HEK293 (cell line): ENCODE measurements at regions not wholly inside any gene's neighbourhood (a gene's known extent, or its start where the extent isn't known, plus 50 kb on each side); places are given as distances from the start of the nearest gene placed in this dataset.

Experiments used
- CTCF ChIA-PET: fragments of 350-600 bp; formaldehyde crosslinking; extraction: SDS; loops from one replicate; lab custom pipeline; 2021; ENCODE audit warnings: antibody characterized with exemption; lab: Yijun Ruan, JAX
- POLR2A ChIA-PET: fragments of 300-600 bp; formaldehyde crosslinking; extraction: SDS; loops from one replicate; lab custom pipeline; 2020; ENCODE audit warnings: antibody characterized with exemption, inconsistent platforms; lab: Yijun Ruan, JAX
- H3K27ac ChIP-seq: fragments of 200-500 bp; sonication (Bioruptor generic); 2 replicates; pipeline ENCODE4 v1.5.1; 2014; ENCODE audit warnings: low read depth, low read length, control low read depth, inconsistent platforms; ENCODE audit errors: extremely low read depth
- H3K36me3 ChIP-seq, 2 experiments: fragments of 200-500 bp in 1 of 2; sonication (Bioruptor generic) in 1 of 2; 1 replicate in 1 of 2; 2 replicates in 1 of 2; pipeline ENCODE4 v1.5.1; 2014 to 2017; ENCODE audit warnings: inconsistent platforms in 2 of 2, low read length in 2 of 2; ENCODE audit not compliant: control insufficient read depth in 2 of 2, insufficient read depth in 1 of 2
- H3K4me1 ChIP-seq: fragments of 200-500 bp; sonication (Bioruptor generic); 2 replicates; pipeline ENCODE4 v1.5.1; 2014; ENCODE audit warnings: mild to moderate bottlenecking, low read length, inconsistent platforms; ENCODE audit not compliant: control insufficient read depth, insufficient read depth
- H3K4me3 ChIP-seq: 2 replicates; pipeline ENCODE4 v1.5.1; 2011; ENCODE audit warnings: low read depth, mild to moderate bottlenecking, control low read depth, low read length, moderate library complexity
- H3K9me3 ChIP-seq: fragments of 200-500 bp; sonication (Bioruptor generic); 2 replicates; pipeline ENCODE4 v1.5.1; 2014; ENCODE audit warnings: low read depth, low read length, inconsistent platforms; ENCODE audit not compliant: control insufficient read depth, insufficient read depth
- IKZF3 ChIP-seq: fragments of 450-650 bp; IDR thresholded peaks from 2 replicates; pipeline ENCODE4 v1.5.0; 2018; ENCODE audit warnings: missing biosample characterization, mild to moderate bottlenecking, missing genetic modification characterization, moderate library complexity
- KLF17 ChIP-seq: fragments of 450-650 bp; formaldehyde crosslinking; IDR thresholded peaks from 2 replicates; pipeline ENCODE4 v1.5.1; 2016; ENCODE audit warnings: missing biosample characterization, missing genetic modification characterization
- REPIN1 ChIP-seq: fragments of 450-650 bp; formaldehyde crosslinking; IDR thresholded peaks from 2 replicates; pipeline ENCODE4 v1.5.1; 2017; ENCODE audit warnings: missing biosample characterization, missing genetic modification characterization, low read depth
- SP3 ChIP-seq: fragments of 450-650 bp; formaldehyde crosslinking; IDR thresholded peaks from 2 replicates; pipeline ENCODE4 v1.5.1; 2016; ENCODE audit warnings: missing biosample characterization, missing genetic modification characterization
- SP7 ChIP-seq: fragments of 450-650 bp; formaldehyde crosslinking; IDR thresholded peaks from 2 replicates; pipeline ENCODE4 v1.5.1; 2016; ENCODE audit warnings: missing biosample characterization, missing genetic modification characterization
- TCF7L2 ChIP-seq: IDR thresholded peaks from 2 replicates; pipeline ENCODE4 v1.6.1; 2011; ENCODE audit warnings: low read depth, mild to moderate bottlenecking, inconsistent platforms, low read length, moderate library complexity, borderline replicate concordance
- YY1 ChIP-seq: fragments of 450-650 bp; formaldehyde crosslinking; IDR thresholded peaks from 2 replicates; pipeline ENCODE4 v1.5.1; 2018; ENCODE audit warnings: missing biosample characterization, missing genetic modification characterization
- ZBTB21 ChIP-seq: fragments of 450-650 bp; formaldehyde crosslinking; IDR thresholded peaks from 2 replicates; pipeline ENCODE4 v1.5.1; 2017; ENCODE audit warnings: missing biosample characterization, missing genetic modification characterization
- ZBTB8A ChIP-seq: fragments of 450-650 bp; formaldehyde crosslinking; IDR thresholded peaks from 2 replicates; pipeline ENCODE4 v1.5.1; 2016; ENCODE audit warnings: missing biosample characterization, missing genetic modification characterization
- ZFP41 ChIP-seq: fragments of 450-650 bp; formaldehyde crosslinking; IDR thresholded peaks from 2 replicates; pipeline ENCODE4 v1.5.1; 2016; ENCODE audit warnings: missing biosample characterization, missing genetic modification characterization, borderline replicate concordance
- ZIC2 ChIP-seq: fragments of 450-650 bp; formaldehyde crosslinking; IDR thresholded peaks from 2 replicates; pipeline ENCODE4 v1.5.1; 2016; ENCODE audit warnings: missing biosample characterization, missing genetic modification characterization
- ZNF169 ChIP-seq: fragments of 450-650 bp; formaldehyde crosslinking; IDR thresholded peaks from 2 replicates; pipeline ENCODE4 v1.5.1; 2016; ENCODE audit warnings: missing biosample characterization, missing genetic modification characterization
- ZNF174 ChIP-seq: fragments of 450-650 bp; formaldehyde crosslinking; IDR thresholded peaks from 2 replicates; pipeline ENCODE4 v1.5.0; 2017; ENCODE audit warnings: missing biosample characterization, mild to moderate bottlenecking, missing genetic modification characterization
- ZNF175 ChIP-seq: fragments of 450-650 bp; formaldehyde crosslinking; IDR thresholded peaks from 2 replicates; pipeline ENCODE4 v1.5.1; 2016; ENCODE audit warnings: missing biosample characterization, missing genetic modification characterization
- ZNF18 ChIP-seq: fragments of 450-650 bp; formaldehyde crosslinking; IDR thresholded peaks from 2 replicates; pipeline ENCODE4 v1.5.1; 2016; ENCODE audit warnings: missing biosample characterization, missing genetic modification characterization
- ZNF24 ChIP-seq: fragments of 450-650 bp; formaldehyde crosslinking; IDR thresholded peaks from 2 replicates; pipeline ENCODE4 v1.5.1; 2016; ENCODE audit warnings: missing biosample characterization, missing genetic modification characterization
- ZNF274 ChIP-seq, 2 experiments: fragments of 200-500 bp in 1 of 2; fragments of 450-650 bp in 1 of 2; sonication (Bioruptor generic) in 1 of 2; formaldehyde crosslinking in 1 of 2; IDR thresholded peaks; 2 replicates each; pipeline versions ENCODE4 v1.5.1 to v1.6.1; 2014 to 2016; ENCODE audit warnings: borderline replicate concordance in 1 of 2, inconsistent platforms in 1 of 2, low read length in 1 of 2, missing biosample characterization in 1 of 2, missing genetic modification characterization in 1 of 2
- ZNF433 ChIP-seq: fragments of 450-650 bp; formaldehyde crosslinking; IDR thresholded peaks from 2 replicates; pipeline ENCODE4 v1.5.1; 2016; ENCODE audit warnings: missing biosample characterization, missing genetic modification characterization, low read depth
- ZNF561 ChIP-seq: fragments of 450-650 bp; IDR thresholded peaks from 2 replicates; pipeline ENCODE4 v1.5.1; 2018; ENCODE audit warnings: missing biosample characterization, missing genetic modification characterization, borderline replicate concordance
- ZNF768 ChIP-seq: fragments of 450-650 bp; formaldehyde crosslinking; IDR thresholded peaks from 2 replicates; pipeline ENCODE4 v1.5.1; 2018; ENCODE audit warnings: missing biosample characterization, mild to moderate bottlenecking, missing genetic modification characterization
- ZSCAN16 ChIP-seq: fragments of 450-650 bp; formaldehyde crosslinking; IDR thresholded peaks from 2 replicates; pipeline ENCODE4 v1.5.1; 2016; ENCODE audit warnings: missing biosample characterization, missing genetic modification characterization
- ZSCAN30 ChIP-seq: fragments of 450-650 bp; IDR thresholded peaks from 2 replicates; pipeline ENCODE4 v1.5.1; 2018; ENCODE audit warnings: missing biosample characterization, mild to moderate bottlenecking, missing genetic modification characterization, moderate library complexity
- ZSCAN4 ChIP-seq: fragments of 450-650 bp; formaldehyde crosslinking; IDR thresholded peaks from 2 replicates; pipeline ENCODE4 v1.5.1; 2017; ENCODE audit warnings: missing biosample characterization, missing genetic modification characterization
- TF ChIP-seq, protein P1 (sequence below): fragments of 450-650 bp; formaldehyde crosslinking; IDR thresholded peaks from 2 replicates; pipeline ENCODE4 v1.5.1; 2016; ENCODE audit warnings: missing biosample characterization, missing genetic modification characterization
- TF ChIP-seq, protein P2 (sequence below): fragments of 450-650 bp; formaldehyde crosslinking; IDR thresholded peaks from 2 replicates; pipeline ENCODE4 v1.5.0; 2017; ENCODE audit warnings: missing biosample characterization, missing genetic modification characterization, borderline replicate concordance
- TF ChIP-seq, protein P3 (sequence below): fragments of 450-650 bp; formaldehyde crosslinking; IDR thresholded peaks from 2 replicates; pipeline ENCODE4 v1.5.1; 2017; ENCODE audit warnings: missing biosample characterization, missing genetic modification characterization

GRCh38 chr7:119132436-119132835 lies 907.9 kb downstream of the ANKRD7 start:
- POLR2A ChIA-PET: no interaction called here
- TF ChIP-seq ZNF174 (tag by site-specific recombination) (no peak), KLF17 (no peak), ZNF169 (tag by site-specific recombination) (no peak), ZIC2 (tag by site-specific recombination) (no peak), ZSCAN30 (tag by site-specific recombination) (no peak), ZNF274 (IDR thresholded peaks at IDR 0.05; ENCODE audit: low read length) (no peak), ZNF274 (tag by site-specific recombination; IDR thresholded peaks at IDR 0.05; ENCODE audit: borderline replicate concordance) (no peak), ZSCAN4 (tag by site-specific recombination) (no peak), TCF7L2 (peak; percentile 51; the same call in 1 of the 2 replicates), ZNF561 (peak; percentile 41; the same call in 1 of the 2 replicates), IKZF3 (tag by site-specific recombination) (no peak), ZFP41 (tag by site-specific recombination) (no peak), SP3 (tag by site-specific recombination) (no peak), ZNF433 (no peak), ZNF24 (no peak), ZBTB8A (no peak), ZNF18 (tag by site-specific recombination) (peak; percentile 60), ZBTB21 (tag by site-specific recombination) (no peak), ZSCAN16 (tag by site-specific recombination) (no peak; the same call in 1 of the 2 replicates), YY1 (tag by site-specific recombination) (peak; percentile 21; the same call in 1 of the 2 replicates), REPIN1 (tag by site-specific recombination) (no peak), SP7 (tag by site-specific recombination) (no peak), ZNF768 (tag by site-specific recombination) (no peak), ZNF175 (tag by site-specific recombination) (no peak)
- TF ChIP-seq, protein P1, sequence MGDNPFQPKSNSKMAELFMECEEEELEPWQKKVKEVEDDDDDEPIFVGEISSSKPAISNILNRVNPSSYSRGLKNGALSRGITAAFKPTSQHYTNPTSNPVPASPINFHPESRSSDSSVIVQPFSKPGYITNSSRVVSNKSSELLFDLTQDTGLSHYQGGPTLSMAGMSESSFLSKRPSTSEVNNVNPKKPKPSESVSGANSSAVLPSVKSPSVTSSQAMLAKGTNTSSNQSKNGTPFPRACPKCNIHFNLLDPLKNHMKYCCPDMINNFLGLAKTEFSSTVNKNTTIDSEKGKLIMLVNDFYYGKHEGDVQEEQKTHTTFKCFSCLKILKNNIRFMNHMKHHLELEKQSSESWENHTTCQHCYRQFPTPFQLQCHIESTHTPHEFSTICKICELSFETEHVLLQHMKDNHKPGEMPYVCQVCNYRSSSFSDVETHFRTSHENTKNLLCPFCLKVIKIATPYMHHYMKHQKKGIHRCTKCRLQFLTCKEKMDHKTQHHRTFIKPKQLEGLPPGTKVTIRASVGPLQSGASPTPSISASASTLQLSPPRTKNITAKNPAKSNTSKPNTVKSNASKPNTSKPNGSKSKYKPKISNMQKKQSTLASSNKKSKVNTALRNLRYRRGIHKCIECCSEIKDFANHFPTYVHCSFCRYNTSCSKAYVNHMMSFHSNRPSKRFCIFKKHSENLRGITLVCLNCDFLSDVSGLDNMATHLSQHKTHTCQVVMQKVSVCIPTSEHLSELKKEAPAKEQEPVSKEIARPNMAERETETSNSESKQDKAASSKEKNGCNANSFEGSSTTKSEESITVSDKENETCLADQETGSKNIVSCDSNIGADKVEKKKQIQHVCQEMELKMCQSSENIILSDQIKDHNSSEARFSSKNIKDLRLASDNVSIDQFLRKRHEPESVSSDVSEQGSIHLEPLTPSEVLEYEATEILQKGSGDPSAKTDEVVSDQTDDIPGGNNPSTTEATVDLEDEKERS: no peak
- TF ChIP-seq, protein P2, sequence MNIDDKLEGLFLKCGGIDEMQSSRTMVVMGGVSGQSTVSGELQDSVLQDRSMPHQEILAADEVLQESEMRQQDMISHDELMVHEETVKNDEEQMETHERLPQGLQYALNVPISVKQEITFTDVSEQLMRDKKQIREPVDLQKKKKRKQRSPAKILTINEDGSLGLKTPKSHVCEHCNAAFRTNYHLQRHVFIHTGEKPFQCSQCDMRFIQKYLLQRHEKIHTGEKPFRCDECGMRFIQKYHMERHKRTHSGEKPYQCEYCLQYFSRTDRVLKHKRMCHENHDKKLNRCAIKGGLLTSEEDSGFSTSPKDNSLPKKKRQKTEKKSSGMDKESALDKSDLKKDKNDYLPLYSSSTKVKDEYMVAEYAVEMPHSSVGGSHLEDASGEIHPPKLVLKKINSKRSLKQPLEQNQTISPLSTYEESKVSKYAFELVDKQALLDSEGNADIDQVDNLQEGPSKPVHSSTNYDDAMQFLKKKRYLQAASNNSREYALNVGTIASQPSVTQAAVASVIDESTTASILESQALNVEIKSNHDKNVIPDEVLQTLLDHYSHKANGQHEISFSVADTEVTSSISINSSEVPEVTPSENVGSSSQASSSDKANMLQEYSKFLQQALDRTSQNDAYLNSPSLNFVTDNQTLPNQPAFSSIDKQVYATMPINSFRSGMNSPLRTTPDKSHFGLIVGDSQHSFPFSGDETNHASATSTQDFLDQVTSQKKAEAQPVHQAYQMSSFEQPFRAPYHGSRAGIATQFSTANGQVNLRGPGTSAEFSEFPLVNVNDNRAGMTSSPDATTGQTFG (tag by site-specific recombination): no peak
- TF ChIP-seq, protein P3, sequence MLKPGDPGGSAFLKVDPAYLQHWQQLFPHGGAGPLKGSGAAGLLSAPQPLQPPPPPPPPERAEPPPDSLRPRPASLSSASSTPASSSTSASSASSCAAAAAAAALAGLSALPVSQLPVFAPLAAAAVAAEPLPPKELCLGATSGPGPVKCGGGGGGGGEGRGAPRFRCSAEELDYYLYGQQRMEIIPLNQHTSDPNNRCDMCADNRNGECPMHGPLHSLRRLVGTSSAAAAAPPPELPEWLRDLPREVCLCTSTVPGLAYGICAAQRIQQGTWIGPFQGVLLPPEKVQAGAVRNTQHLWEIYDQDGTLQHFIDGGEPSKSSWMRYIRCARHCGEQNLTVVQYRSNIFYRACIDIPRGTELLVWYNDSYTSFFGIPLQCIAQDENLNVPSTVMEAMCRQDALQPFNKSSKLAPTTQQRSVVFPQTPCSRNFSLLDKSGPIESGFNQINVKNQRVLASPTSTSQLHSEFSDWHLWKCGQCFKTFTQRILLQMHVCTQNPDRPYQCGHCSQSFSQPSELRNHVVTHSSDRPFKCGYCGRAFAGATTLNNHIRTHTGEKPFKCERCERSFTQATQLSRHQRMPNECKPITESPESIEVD (tag by site-specific recombination): peak; percentile 73

More at GRCh38 chr7:119132436-119132835, 907.9 kb downstream of the ANKRD7 start:
- no peaks in the 10 kb centered on the region for H3K9me3 ChIP-seq
- CTCF ChIA-PET: no interaction called here
- H3K36me3 ChIP-seq: no peaks in the 10 kb centered on the region
- H3K27ac ChIP-seq: no peak overlapping the region
- H3K4me1 ChIP-seq: no peaks in the 10 kb centered on the region
- H3K4me3 ChIP-seq: no peak overlapping the region
